Caki2 (cell line): ENCODE measurements at regions not wholly inside any gene's neighbourhood (a gene's known extent, or its start where the extent isn't known, plus 50 kb on each side); places are given as distances from the start of the nearest gene placed in this dataset.
A peak's percentile ranks its signal among the peaks of the same experiment; 100 is the strongest.

Source experiments
- DNase-seq: peaks from one replicate; pipeline ENCODE4 v3.0.0-alpha.2; 2015; ENCODE audit warnings: low read depth
- in situ Hi-C: cut with HindIII; loops from 2 replicates; pipeline ENCODE4 v1.10.0; 2016; ENCODE audit warnings: low sequenced_read_pairs, low pct_unique_long_range_greater_than_20kb, mixed read lengths

DNA sequence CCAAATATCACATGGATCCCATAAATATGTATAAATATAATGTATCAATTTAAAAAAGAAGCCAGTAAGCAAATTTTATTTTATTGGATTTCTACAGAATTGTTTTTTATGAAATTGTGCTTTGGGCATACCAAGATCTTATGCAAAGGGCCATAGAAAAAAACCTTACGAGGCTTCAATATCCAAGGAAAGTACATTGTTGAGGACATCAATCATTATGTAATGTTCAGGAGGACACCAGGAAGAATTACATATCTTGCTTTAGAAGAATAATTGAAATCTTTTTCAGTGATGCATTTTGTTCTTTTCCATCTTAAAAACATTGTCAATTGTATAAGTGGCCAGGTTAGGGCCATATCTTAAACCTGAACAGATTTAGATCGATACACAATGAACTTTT lies 187.8 kb upstream of the GAS1 start:
- no peak for DNase-seq
- in situ Hi-C loops, result no loop called here

DNA sequence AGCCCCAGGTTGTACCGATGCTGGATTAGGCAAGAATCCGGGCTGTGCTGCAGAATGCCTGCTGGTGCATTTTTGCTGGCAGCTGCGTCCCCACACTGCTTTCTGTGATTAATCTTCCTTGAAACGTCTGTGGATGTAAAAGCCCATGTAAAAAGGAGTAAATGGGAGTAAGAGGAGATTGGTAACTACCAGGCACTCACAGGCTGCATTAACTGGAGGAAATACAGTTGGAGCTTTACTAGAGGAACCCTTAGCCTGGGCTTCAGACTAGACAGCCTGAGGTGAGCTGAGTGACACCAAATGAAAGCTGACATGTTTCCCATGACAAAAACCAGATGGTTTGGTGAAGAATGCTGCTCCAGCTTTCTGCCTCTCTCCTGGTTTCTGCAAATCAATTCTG lies 190.4 kb upstream of the GAS1 start:
- DNase-seq, result no peak
- in situ Hi-C loops, result no loop called here

DNA sequence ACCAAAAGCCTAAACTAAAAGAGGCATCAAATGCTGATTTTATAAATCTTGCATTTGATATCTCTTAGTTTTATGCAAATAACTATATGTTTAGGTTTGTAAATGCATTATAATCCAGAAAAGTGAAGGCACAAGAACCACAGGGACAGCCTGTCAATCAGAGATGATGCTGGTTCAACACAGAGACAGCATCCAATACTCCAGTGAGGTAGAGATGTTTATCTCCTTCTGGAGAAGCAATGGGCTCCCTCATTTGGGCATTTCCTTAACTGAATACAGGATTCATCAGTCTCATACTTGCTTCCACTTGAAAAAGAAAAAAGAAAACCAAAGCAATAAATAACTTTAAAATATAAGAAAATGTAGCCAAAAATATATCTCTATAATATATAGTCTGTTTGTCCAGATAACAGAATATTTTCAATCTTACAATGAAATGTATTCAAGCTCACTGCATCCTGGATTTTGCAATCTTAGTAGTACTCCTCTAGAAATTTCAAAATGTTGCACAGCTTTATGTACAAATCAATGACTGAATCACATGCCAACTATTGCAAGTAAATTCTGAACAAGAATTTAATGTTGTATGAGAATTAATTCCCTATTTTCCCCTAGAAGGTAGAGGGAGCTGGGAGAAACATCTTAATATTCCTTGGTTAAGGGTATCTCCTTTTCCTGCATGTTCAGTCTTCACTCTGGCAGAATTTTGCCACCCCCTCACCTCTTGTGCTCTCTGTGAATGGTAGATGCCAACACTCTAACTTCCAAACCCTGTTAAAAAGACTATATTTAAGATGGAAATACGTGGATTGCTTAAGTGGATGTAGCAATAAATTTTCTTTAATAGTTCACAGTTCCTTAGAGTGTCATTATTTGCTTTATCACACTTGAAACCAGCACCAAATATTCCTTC lies 191.1 kb upstream of the GAS1 start:
- DNase-seq, result no peak
- in situ Hi-C loops, result no loop called here

DNA sequence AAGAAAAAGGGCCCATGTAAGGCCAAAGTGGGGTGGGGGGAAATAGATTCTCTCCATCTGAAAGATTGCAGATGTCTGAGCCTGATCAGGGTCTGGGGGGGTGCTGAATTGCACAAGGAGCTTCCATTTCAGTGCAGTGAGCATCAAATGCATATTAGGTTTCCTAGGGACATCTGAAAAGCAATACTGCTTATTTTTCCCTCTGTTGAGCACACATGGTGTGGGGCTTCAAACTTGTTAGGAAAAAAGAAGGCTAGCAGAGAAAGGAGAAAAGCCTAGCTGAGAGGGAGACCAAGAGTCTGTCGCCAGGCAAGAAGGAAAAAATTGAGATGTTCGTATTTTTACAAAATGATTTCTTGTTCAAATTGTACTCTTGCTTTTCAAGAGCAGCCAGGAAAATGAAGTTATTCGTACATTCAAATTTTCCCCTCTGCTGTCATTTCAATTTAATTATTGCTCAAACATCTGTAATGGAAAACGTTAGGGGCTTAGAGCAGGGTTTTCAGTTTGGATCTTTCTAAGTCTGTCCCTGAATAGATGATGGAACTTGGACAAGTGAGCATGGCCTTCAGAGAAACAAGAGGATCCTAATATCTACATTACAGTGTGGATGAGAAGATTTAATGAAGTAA lies 191.9 kb upstream of the GAS1 start:
- no peak for DNase-seq
- in situ Hi-C loops, result no loop called here

DNA sequence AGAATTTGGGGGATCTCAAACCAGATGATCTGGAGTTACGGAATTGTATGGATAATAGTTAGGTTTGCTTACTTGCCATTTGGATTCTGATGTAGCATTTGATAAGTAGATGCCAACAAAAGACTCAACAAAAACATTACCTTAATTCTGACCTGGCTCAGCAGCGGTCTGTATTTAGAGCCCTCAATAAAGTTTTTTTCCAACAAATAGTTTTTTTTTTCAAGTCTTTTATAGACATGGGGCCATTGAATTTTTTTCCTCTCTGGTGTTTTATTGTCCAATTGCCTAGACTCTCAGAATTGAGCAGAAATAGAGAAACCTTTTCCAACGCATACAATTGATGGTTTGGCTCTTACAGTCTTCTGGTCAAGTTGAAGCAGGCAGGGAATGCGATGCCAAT lies 192.8 kb upstream of the GAS1 start:
- DNase-seq, result no peak
- in situ Hi-C loops, result no loop called here

DNA sequence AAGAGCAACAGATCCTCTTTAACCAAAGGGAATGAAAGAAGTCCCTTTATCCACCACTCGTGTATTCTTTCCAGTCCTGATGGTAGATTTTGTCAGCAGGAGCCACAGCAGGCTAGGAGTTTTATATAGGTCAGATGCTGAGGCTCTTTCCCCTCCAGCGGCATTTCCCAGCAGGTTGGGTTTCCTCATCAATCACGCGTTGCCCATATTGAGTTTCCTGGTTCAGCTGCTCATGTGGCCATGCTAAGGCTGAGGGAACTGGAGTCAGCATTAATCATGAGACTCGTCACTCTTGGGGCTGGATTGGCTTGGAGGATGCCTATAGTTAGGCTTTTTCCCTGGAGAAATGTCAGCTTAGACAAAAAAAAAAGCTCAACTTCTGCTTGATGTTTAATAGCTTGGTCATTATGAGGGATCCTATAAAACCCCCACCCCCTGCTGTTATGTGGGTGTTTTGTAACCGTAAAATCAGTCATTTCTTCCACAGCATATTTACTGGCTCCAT lies 193.4 kb upstream of the GAS1 start:
- no peak for DNase-seq
- in situ Hi-C loops, result no loop called here

DNA sequence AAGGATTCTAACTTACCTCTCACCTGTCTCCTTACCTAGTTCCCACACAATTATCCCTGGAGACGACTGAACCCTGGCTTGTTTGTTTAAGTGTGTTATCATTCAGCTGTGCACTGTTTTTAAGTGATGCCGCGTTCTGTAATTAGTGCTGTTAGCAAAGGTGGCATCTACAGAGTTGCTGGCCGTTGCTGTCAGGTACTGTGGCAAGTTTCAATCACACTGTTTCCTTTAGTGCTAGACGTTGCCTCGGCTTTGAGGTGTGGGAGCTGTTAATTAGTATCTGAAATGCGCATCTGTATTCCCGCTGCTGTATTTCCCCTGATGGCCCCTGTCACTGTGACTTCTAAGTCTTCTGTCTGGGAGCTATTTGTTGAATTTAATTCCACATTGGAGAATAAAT lies 193.8 kb upstream of the GAS1 start:
- in situ Hi-C loops, result no loop called here
- no peak for DNase-seq

DNA sequence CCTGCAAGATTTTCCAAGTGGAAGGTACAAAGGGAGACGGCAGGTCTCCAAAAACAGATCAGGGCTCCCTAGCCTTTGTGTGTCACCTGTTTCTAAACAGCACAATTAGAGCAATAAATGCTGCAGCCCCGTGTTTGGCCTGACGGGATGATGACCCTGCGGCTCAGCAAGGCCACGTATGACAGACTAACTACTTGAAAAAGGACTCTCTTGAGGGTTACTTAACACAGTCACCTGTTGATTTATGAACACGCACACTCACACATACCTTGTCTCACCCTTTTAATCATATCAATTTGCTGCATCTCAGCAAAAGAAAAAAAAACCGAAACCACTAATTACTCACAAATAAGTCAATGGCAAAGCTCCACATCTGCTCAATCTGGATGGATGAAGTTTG lies 199.6 kb upstream of the GAS1 start:
- DNase-seq, result no peak
- in situ Hi-C loops, result no loop called here

DNA sequence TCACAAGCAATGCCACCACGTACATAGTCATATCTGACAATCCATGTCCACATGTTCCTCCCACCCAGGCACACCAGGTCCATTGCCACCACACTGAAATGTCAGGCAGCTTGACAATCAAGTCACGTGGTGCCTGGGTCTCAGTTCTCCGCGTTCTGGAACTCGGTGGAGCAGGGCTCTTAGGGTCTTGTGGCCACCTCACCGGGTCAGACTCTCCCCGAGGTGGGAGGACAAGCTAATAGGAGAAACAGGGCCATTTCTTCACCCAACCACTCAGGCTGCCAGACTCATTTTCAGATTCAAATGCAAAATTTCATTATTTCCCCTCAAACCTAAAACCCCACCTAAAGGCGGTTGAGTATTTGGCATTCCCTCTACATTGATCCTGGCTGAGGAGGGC lies 200.5 kb upstream of the GAS1 start:
- in situ Hi-C loops, result no loop called here
- DNase-seq, result no peak

DNA sequence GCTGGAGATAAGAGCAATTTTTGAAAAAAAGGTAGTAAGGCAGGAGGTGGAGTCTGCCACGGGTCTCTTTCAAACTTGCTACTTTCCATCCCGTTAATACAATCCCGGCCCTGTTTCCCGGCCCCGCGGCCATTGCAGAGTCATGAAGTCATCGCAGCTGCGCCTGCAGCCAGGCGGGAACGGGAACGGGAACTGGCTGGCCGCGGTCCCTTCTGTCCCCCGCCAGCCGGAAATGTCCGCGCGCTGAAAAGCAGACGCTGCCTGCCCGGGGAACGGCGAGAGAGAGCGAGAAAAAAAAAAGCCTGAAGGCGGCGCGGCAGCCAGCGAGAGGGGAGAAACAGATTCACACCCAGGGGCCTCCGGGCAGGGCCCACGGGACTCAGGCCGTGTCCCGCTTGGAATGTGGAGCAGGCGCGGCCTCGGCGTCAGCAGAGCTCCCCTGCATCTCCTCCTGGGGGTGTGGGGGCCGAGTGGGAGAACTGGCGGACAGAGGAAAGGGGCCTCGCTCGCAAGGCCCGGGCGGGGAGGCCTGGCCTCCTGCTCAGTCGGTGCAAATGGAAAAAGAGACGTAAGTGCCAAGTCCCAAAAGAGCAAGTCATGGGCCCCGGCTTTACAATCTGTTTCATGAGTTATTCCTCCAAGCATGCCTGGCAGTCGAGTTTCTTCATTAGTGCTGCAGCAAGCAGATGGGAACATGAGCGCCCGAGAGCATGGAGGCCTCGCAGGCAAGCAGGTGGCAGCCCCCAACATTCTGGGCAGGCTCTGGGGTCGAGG lies 201.2 kb upstream of the GAS1 start:
- peak; percentile 14 for DNase-seq
- in situ Hi-C loops, result no loop called here

DNA sequence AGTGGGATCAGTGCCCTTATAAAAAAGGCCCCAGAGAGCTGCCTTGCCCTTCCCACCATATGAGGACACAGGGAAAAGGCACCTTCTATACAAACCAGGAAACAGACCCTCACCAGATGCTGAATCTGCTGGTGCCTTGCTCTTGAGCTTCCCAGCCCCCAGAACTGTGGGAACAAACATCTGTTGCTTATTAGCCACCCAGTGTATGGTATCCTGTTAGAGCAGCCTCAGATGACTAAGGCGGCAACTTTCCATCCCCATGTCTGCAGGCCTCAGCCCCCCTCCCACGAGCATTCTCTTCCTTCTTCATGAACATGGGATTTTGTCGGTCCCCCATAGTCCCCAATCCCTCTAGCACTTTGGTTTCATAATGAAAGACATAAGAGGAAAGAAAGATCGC lies 202.5 kb upstream of the GAS1 start:
- no peak for DNase-seq
- in situ Hi-C loops, result no loop called here

DNA sequence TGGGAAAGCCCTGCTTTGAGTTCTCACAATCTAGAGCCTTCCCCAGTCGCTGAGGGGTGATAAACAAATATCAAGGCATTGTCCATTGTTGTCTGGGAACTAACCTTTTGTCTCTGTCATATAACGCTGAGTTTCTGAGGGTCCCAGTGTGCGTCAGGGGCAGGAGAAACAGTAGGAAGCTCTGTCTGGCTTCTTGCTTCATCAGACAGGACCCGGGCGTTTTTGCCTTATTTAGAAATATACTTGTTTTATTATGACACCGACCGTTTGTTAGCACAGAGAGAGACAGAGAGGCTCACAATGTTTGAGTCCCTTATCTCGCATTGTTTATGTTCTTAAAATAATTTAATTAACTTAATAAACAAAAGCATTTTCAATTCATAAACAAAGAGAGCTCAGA lies 204.9 kb upstream of the GAS1 start:
- in situ Hi-C loops, result no loop called here
- DNase-seq, result no peak

DNA sequence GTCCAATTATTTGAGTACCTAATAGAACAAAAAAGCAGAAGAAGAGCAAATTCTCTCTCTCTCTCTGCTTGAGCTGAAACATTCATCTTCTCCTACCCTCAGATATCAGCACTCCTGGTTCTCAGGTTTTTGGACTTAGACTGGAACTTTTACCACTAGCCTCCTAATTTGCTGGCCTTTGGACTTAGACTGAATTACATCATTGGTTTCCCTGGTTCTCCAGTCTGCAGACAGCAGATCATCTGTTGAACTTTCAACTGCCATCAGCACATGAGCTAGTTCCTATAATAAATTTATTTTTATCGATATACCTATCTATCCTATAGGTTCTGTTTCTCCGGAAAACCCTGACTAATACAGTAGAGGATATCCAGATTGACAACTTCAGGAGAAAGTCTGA lies 208.9 kb upstream of the GAS1 start:
- no peak for DNase-seq
- in situ Hi-C loops, result no loop called here

DNA sequence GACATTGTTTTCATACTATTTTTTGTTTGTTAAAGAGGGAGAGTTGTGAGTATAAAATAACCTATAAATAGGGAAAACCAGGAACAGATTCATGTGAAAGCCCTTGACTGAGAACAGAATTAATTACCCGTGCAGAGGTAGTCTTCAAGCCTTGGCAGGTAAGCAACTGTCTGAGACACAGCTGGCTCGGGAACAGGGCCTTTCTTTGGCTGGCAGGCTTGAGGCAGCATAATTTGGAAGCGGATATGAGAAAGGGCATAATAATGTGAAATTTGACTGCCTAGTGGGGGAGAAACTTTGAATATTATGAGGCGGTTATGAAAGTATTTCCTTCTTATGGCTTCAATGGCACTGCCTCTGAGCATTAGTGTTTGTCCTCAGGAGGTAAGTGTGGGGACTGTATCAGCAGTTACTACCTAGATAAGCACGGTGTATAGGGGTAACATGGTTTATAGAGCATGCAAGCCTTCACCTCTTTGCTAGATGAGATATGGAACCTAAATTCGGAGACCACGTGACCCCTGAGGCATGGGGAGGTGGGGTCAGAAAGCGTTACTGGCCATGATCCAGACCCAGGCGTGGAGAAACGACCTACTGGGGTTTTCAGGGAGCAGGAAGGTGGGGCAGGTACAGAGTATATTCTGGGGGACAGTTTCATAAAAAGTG lies 210.2 kb upstream of the GAS1 start:
- no peak for DNase-seq
- in situ Hi-C loops, result no loop called here

DNA sequence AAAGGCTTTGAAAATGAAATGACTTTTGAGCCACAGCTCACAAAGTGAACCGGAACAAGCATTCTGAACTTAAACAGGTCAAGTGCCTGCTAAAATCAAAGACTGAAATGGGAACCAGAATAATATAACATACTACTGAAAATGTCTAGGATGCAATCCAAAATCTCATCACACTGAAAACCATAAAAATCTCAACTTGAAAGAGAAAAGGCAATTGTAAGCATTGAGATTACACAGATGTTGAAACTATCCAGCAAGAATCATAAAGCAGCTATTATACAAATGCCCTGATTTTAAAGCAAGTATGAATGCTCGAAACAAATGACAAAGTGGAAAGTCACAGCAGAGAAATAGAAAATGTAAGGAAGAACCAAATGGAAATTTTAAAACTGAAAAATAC lies 211.5 kb upstream of the GAS1 start:
- in situ Hi-C loops, result no loop called here

DNA sequence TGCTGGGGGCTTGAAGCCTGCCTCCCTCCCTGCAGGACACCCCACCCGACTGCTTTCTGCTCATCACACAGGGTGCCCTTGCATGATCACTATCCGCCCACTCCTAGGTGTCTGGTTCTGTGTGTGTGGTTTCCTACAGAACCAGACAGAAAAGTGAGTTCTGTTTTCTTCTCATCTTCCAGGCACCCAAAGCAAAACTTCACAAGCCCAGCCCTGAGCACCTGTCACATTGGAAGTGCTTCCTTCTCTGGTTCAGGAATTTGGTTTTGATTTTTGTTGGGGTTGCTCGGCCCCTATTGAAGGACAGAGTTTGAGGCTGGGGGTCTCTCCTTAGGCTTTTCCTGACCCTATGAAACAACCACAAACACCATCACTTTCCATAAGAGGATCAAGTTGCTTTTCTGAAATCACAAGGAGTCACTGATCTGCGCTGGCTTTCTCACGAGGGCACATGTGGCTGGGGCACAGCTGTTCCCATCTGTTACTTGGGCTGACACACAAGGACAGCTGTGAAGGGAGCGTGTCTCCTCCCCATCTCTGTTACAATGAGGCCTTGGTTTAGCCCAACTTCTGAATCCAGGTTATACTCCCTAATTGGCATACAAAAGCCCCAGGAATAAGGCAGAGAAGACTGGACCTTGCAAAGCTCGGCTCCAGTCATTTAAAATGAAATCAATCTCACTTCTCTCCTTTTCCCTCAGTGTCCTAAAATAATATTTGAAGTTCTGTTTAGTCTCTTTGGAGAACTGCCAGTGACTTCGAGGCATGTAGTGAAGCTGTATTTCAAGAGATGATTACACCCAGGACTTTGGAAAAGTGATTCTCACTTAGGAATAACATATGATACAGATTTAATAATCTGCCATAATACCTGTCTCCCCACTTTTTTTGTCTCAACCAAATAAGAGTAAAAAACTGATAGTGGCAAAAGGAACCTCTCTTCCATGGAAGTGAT lies 213.1 kb upstream of the GAS1 start:
- DNase-seq, result no peak
- in situ Hi-C loops, result no loop called here

More for the DNA sequence above, 211.5 kb upstream of the GAS1 start:
- DNase-seq, result no peak

DNA sequence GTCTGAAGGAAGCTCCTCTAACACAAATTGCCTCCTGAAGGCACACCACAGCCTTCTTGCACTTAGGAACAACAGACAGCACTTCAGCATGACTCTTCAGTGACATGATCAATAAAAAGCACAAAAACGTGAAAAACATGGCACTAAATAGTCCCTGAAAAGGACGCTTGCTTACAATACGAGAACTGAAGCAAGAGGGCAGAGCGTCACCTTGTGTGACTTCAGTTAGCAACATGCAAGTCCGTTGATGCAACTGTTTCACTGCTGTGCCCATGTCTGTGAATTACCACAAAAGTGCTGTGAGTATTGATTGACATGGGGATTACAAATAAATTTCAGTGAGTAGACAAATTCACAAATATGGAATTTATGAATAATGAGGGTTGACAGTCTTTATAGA lies 219.9 kb upstream of the GAS1 start:
- in situ Hi-C loops, result no loop called here
- DNase-seq, result no peak

DNA sequence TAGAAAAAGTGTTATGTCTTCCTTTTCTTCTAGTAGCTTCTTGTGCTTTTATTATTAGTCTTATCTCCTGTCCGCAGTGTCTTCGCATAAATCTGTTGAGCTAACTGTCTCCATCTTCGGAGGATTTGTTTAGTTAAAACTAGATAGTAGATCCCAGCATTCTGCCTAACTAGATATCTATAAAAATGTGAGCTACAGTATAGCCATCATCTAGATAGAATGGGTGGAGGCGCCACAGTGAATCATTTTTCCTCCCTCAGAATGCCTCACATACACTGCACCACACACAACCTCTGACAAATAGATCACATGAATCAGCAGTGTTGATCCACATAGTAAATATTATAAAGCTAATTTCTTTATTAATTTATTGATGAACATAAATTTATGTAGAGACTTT lies 220.3 kb upstream of the GAS1 start:
- DNase-seq, result no peak
- in situ Hi-C loops, result no loop called here
